ENCODE measurements at regions not wholly inside any gene's neighbourhood (a gene's known extent, or its start where the extent isn't known, plus 50 kb on each side); places are given as distances from the start of the nearest gene placed in this dataset.

DNA sequence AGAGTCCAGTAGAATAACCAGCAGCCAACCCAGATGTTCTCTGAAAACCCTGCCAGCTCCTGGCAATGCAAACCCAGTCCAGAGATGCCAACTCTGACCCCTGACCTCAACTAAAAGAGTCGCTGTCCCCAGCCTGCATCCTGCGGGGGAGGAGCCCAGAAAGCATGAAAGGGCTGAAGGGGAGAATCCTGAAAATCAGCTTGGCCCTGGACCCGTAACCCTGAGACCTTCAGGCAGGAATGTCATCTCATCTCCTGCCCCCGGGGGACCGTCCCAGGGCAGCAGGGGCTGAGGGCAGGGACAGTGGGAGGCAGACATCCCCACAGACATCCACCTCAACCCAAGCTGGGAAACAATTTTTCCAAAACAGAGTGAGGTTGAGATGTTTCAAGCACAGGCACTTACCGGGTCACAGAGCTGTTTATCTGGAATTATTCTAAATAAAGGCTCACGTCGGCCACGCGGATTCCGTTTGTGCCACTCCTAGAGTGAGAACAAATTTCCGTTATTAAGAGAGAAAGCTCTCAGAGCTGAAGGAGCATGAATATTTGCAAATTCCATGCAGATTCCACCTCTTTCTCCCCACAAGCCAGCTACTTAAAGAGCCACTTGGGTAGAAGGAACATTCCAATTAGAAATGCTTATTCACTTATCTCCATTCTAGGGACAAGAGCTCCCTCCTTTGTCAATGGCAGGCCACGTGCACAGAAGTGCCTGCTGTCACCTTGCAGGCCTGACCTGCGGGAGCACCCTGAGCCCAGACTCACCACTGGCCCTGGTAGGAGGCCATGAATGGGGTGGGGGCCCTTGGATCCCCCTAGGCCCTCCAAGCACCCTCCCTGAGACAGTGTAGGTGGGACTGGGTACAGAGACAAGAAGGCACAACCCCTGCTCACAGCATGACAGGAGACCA is 240.1 kb downstream of the NPHP4 start:
- H3K27ac ChIP-seq: no peak overlapping the region
- no peak overlapping the region for H3K4me3 ChIP-seq
- TF ChIP-seq, protein P1, sequence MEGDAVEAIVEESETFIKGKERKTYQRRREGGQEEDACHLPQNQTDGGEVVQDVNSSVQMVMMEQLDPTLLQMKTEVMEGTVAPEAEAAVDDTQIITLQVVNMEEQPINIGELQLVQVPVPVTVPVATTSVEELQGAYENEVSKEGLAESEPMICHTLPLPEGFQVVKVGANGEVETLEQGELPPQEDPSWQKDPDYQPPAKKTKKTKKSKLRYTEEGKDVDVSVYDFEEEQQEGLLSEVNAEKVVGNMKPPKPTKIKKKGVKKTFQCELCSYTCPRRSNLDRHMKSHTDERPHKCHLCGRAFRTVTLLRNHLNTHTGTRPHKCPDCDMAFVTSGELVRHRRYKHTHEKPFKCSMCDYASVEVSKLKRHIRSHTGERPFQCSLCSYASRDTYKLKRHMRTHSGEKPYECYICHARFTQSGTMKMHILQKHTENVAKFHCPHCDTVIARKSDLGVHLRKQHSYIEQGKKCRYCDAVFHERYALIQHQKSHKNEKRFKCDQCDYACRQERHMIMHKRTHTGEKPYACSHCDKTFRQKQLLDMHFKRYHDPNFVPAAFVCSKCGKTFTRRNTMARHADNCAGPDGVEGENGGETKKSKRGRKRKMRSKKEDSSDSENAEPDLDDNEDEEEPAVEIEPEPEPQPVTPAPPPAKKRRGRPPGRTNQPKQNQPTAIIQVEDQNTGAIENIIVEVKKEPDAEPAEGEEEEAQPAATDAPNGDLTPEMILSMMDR (IDR thresholded peaks at IDR 0.05): no peak
- no peak for TF ChIP-seq POLR2A (IDR thresholded peaks at IDR 0.05)
- H3K4me1 ChIP-seq: no peaks in the 10 kb centered on the region
- no peaks in the 10 kb centered on the region for H3K36me3 ChIP-seq (ENCODE audit: low read depth, missing control alignments)
- DNase-seq: no peak
- intact Hi-C loops (cut with DNase I; ENCODE audit: low total_unique reads): loop anchor here (10.0 kb wide), 1 partner anchor 237 kb away; no protein-coding TSS in a partner anchor
- H3K27me3 ChIP-seq: no peaks in the 10 kb centered on the region
- no peaks in the 10 kb centered on the region for H3K9me3 ChIP-seq
- WGBS, 2 donors: 75 to 83% methylated on average over 12 to 14 of the region's 14 CpGs

DNA sequence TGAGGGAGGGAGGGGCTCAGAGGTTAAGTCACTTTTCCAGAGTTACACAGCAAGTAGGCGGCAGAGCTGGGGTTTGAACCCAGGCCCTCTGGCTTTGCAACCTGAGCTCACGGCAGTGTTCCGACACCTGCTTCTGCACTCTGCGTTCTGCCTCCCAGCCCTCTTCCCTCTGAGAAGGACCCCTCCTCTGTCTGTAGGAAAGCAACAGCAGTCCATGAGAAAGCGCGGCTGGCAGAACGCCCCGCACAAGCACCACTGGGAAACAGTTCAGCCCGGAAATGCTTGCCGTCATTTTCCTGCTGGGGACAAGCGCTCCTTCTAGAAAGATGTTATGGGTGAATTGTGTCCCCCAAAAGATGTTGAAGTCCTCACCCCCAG is 241.1 kb downstream of the NPHP4 start:
- Histone ChIP-seq H3K36me3 (ENCODE audit: low read depth, missing control alignments) (no peaks in the 10 kb centered on the region), H3K4me1 (no peaks in the 10 kb centered on the region), H3K4me3 (no peak overlapping the region), H3K27ac (no peak overlapping the region), H3K27me3 (no peaks in the 10 kb centered on the region), H3K9me3 (no peaks in the 10 kb centered on the region)
- WGBS, 2 donors: 70 to 93% methylated on average over 7 to 11 of the region's 11 CpGs
- TF ChIP-seq, protein P1 (IDR thresholded peaks at IDR 0.05): no peak
- no peak for TF ChIP-seq POLR2A (IDR thresholded peaks at IDR 0.05)
- DNase-seq: no peak
- intact Hi-C loops (cut with DNase I; ENCODE audit: low total_unique reads): loop anchor here (10.0 kb wide), 1 partner anchor 236 kb away; no protein-coding TSS in a partner anchor

DNA sequence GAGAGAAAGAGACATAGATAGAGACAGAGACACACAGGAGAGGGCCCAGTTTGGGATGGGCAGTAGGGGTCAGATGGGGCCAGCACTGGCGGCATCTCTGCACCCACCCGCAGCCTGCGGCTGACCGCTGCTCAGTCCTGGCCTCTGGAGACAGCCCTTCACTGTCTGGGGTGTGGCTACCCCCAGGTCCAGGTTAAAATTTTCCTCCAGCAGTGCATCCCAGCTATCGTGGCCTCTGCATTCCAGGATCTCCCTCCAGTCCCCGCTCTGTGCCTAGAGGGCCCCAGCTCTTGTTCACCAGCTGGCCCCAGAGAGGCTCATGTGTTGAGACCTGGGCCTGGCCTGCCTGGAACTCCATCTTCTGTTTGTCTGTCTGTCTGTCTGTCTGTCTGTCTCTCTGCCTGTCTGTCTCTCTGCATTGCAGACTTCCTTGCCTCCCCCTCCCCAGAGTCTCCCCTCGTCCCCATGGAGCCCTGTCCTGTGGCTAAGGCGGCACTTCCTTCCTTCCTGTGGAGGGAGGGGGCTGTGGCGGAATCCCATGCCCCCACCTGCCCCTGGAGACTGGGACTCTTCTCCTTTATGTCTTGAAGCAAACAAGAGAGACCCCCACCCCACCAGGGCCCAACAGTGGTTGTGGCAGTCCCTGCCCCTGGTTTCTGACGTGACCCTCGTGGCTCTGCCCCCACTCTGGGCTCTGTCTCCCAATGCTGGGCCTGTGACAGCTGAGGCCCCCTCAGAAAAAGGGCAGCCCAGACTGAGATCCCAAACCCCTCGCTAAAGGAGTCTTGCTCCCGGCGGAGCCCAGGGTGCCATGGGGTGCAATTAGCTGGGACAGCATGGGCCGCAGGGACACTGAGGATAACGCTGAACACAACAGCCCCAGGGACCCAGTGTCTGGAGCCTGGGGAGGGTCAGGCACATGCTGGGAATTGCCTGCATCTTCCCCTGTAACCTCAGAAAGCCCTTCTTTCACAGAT is 241.8 kb downstream of the NPHP4 start:
- DNase-seq: no peak
- Histone ChIP-seq H3K27me3 (no peaks in the 10 kb centered on the region), H3K4me3 (no peak overlapping the region), H3K4me1 (no peaks in the 10 kb centered on the region), H3K36me3 (ENCODE audit: low read depth, missing control alignments) (no peaks in the 10 kb centered on the region), H3K27ac (no peak overlapping the region), H3K9me3 (no peaks in the 10 kb centered on the region)
- WGBS, 2 donors: 91 to 92% methylated on average over 15 to 16 of the region's 16 CpGs
- intact Hi-C loops (cut with DNase I; ENCODE audit: low total_unique reads): loop anchor here (10.0 kb wide), 1 partner anchor 236 kb away; no protein-coding TSS in a partner anchor
- TF ChIP-seq, protein P1 (IDR thresholded peaks at IDR 0.05): no peak
- no peak for TF ChIP-seq POLR2A (IDR thresholded peaks at IDR 0.05)

DNA sequence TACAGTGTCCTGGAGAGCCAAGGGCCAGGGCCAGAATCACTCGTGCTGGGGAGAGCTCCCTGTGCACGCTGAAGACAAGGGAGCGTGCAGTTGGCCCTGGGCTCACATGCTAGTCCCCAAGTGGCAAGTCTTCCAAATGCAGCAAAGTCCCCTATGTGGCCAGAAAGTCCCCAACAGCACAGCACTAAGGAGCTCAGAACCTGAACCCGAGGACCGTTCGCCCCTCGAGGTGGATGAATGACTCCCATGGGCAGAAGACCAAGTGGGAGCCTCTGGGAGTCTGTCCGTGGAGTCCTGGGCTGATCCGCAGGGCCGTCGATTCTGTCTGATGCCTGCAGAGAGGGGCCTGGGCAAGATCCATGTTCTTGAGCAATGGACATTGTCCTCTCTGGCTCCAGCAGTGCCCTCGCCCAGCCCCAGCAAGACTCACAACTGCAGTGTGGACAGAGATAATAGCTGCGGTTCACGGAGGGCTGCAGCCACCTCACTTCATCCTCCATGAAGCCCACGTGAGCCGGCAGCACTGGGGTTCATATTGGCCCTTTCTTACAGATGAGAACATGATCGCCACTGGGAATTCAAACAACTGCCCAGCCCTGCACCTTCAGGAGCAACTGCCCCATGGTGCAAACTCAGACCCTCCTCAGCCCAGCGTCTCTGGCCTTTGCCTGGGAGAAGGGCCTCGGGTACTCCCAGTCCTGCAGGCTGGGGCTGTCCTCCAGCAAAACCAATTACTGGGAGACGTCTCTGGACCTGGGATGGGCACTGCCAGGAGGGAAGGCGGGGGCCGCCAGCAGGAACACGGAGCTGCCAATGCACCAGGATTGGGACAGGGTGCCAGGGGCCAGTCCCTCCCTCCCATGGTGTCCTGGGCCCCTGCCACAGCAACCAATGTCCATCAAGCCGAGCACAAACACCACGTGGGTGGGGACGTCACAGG is 243.7 kb downstream of the NPHP4 start:
- Histone ChIP-seq H3K27ac (no peak overlapping the region), H3K4me3 (no peak overlapping the region), H3K9me3 (no peaks in the 10 kb centered on the region), H3K36me3 (ENCODE audit: low read depth, missing control alignments) (no peaks in the 10 kb centered on the region), H3K4me1 (no peaks in the 10 kb centered on the region), H3K27me3 (no peaks in the 10 kb centered on the region)
- intact Hi-C loops (cut with DNase I; ENCODE audit: low total_unique reads): no loop called here
- no peak for TF ChIP-seq POLR2A (IDR thresholded peaks at IDR 0.05)
- TF ChIP-seq, protein P1 (IDR thresholded peaks at IDR 0.05): no peak
- WGBS, 2 donors: 89 to 100% methylated on average over 2 to 26 of the region's 26 CpGs
- DNase-seq: no peak
